ENCODE measurements at regions not wholly inside any gene's neighbourhood (a gene's known extent, or its start where the extent isn't known, plus 50 kb on each side); places are given as distances from the start of the nearest gene placed in this dataset.
"Not testable (repeated sequence)": the region's sequence is repeated elsewhere in the genome, so short reads cannot be mapped to it uniquely, and the experiment has no call there.

DNA sequence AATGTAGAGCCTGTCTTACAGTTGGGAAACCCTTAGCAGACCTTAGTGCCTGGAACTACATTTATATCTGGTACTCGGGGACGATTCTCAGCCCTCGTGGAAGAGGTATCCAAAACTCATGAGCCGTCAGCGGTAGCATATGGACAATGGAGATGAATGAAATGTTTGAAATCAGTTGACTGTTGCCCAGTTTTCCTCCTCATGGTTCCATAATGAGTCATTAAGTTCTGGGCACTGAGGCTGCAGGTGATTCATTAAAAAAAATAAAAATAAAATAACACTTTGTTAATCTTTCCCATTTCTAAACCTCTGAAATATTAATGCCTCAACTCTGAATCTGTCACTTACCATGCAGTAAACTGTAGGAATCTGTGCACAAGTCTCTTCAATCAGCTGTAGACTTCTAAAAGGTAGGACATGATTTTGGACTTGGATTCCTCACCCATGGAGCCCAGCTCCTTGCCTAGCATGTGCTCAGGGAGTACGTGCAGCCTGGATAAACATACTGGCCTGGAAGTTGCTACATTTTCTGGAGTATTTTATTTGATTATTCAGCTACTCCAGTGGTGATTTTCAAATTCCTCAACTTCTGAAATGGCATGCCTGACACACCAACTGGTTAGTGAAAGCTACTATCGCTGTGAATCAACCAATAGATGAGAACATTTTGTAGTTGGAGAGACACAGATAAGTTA is 979.2 kb downstream of the CNTNAP5 start:
- intact Hi-C loops (cut with micrococcal nuclease; ENCODE audit: unreplicated experiment) = no loop called here

DNA sequence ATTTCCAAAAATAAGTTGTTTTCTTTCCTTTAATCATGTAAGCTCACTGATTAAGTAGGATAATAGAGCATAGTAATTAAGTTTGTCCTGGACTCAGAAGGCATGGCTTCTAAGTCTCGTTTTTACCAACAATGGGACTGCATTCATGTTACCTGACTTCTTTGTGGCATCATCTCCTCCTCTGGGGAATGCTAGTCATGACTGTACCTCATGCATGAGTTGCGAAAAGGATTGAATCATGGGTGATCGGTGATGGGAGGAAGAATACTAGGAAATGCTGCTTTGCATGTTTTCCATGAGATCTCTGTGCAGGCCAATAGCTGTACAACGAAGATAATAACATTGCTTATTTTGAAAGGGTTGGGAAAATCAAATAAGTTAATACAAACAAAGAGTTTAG is 981.6 kb downstream of the CNTNAP5 start:
- H3K4me1 ChIP-seq (replicated peaks; ENCODE audit: insufficient read depth) = no peaks in the 10 kb centered on the region
- POLR2A ChIA-PET (ENCODE audit: unreplicated experiment) = no interaction called here
- BruUV-seq (replicated peaks) = no TSS peak
- H2AFZ ChIP-seq = no peak overlapping the region
- CTCF ChIA-PET = no interaction called here
- no peak overlapping the region for H3K4me3 ChIP-seq
- no peaks in the 10 kb centered on the region for H4K20me1 ChIP-seq (ENCODE audit: insufficient read depth)
- H3K9me3 ChIP-seq (ENCODE audit: insufficient read depth, low read depth) = no peaks in the 10 kb centered on the region
- no peaks in the 10 kb centered on the region for H3F3A ChIP-seq (ENCODE audit: insufficient read depth, low read depth)
- no peaks in the 10 kb centered on the region for H3K9me2 ChIP-seq (ENCODE audit: insufficient read depth)
- H3K27ac ChIP-seq = no peak overlapping the region
- H3K79me2 ChIP-seq (ENCODE audit: low read depth) = no peaks in the 10 kb centered on the region
- no peak for TF ChIP-seq EZH2 (IDR thresholded peaks at IDR 0.05; ENCODE audit: low read depth)
- TF ChIP-seq, protein P1, sequence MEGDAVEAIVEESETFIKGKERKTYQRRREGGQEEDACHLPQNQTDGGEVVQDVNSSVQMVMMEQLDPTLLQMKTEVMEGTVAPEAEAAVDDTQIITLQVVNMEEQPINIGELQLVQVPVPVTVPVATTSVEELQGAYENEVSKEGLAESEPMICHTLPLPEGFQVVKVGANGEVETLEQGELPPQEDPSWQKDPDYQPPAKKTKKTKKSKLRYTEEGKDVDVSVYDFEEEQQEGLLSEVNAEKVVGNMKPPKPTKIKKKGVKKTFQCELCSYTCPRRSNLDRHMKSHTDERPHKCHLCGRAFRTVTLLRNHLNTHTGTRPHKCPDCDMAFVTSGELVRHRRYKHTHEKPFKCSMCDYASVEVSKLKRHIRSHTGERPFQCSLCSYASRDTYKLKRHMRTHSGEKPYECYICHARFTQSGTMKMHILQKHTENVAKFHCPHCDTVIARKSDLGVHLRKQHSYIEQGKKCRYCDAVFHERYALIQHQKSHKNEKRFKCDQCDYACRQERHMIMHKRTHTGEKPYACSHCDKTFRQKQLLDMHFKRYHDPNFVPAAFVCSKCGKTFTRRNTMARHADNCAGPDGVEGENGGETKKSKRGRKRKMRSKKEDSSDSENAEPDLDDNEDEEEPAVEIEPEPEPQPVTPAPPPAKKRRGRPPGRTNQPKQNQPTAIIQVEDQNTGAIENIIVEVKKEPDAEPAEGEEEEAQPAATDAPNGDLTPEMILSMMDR (conservative IDR thresholded peaks at IDR 0.05) = no peak
- intact Hi-C loops (cut with micrococcal nuclease; ENCODE audit: unreplicated experiment) = no loop called here
- H3K27me3 ChIP-seq (ENCODE audit: insufficient read depth, low read depth) = no peaks in the 10 kb centered on the region
- H3K4me2 ChIP-seq = no peak overlapping the region
- H3K36me3 ChIP-seq (ENCODE audit: low read depth) = no peaks in the 10 kb centered on the region
- DNase-seq = no peak

More for the DNA sequence above, 979.2 kb downstream of the CNTNAP5 start:
- Histone ChIP-seq H3K27me3 (ENCODE audit: insufficient read depth, low read depth) (no peaks in the 10 kb centered on the region), H3K4me2 (no peak overlapping the region), H2AFZ (no peak overlapping the region), H3K36me3 (ENCODE audit: low read depth) (no peaks in the 10 kb centered on the region), H3K4me3 (no peak overlapping the region), H3F3A (ENCODE audit: insufficient read depth, low read depth) (no peaks in the 10 kb centered on the region), H3K79me2 (ENCODE audit: low read depth) (no peaks in the 10 kb centered on the region), H3K9me2 (ENCODE audit: insufficient read depth) (no peaks in the 10 kb centered on the region), H3K27ac (no peak overlapping the region), H3K4me1 (replicated peaks; ENCODE audit: insufficient read depth) (no peaks in the 10 kb centered on the region), H4K20me1 (ENCODE audit: insufficient read depth) (no peaks in the 10 kb centered on the region), H3K9me3 (ENCODE audit: insufficient read depth, low read depth) (no peaks in the 10 kb centered on the region)
- no TSS peak for BruUV-seq (replicated peaks)
- no peak for DNase-seq
- ChIA-PET CTCF (no interaction called here), POLR2A (ENCODE audit: unreplicated experiment) (no interaction called here)
- no peak for TF ChIP-seq EZH2 (IDR thresholded peaks at IDR 0.05; ENCODE audit: low read depth)
- TF ChIP-seq, protein P1 (conservative IDR thresholded peaks at IDR 0.05) = no peak

DNA sequence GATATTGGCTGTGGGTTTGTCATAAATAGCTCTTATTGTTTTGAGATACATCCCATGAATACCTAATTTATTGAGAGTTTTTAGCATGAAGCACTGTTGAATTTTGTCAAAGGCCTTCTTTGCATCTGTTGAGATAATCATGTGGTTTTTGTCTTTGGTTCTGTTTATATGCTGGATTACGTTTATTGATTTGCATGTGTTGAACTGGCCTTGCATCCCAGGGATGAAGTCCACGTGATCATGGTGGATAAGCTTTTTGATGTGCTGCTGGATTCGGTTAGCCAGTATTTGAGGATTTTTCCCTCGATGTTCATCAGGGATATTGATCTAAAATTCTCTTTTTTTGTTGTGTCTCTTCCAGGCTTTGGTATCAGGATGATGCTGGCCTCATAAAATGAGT is 1003.6 kb downstream of the CNTNAP5 start:
- H3K36me3 ChIP-seq (ENCODE audit: low read depth); H3K9me2 ChIP-seq (ENCODE audit: insufficient read depth); BruUV-seq (replicated peaks); H3F3A ChIP-seq (ENCODE audit: insufficient read depth, low read depth); H3K27ac ChIP-seq; H3K9me3 ChIP-seq (ENCODE audit: insufficient read depth, low read depth); H2AFZ ChIP-seq; CTCF ChIA-PET; H3K4me2 ChIP-seq; H3K4me3 ChIP-seq; intact Hi-C loops (cut with micrococcal nuclease; ENCODE audit: unreplicated experiment); H4K20me1 ChIP-seq (ENCODE audit: insufficient read depth); POLR2A ChIA-PET (ENCODE audit: unreplicated experiment); H3K4me1 ChIP-seq (replicated peaks; ENCODE audit: insufficient read depth); H3K27me3 ChIP-seq (ENCODE audit: insufficient read depth, low read depth); DNase-seq; H3K79me2 ChIP-seq (ENCODE audit: low read depth): not testable (repeated sequence)

DNA sequence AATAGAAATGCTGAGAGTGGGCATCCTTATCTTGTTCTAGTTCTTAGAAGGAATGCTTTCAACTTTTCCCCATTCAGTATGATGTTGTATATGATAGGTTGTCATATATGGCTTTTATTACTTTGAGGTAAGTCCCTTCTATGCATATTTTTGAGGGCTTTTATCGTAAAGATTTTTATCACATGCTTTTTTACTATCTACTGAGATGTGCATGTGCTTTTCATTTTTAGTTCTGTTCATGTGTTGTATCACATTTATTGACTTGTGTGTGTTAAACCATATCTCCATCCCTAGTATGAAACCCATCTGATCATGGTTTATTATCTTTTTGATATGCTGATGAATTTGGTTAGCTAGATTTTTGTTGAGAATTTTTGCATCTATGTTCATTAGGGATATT is 1008.8 kb downstream of the CNTNAP5 start:
- H3K4me3 ChIP-seq = no peak overlapping the region
- no peak overlapping the region for H2AFZ ChIP-seq
- no peaks in the 10 kb centered on the region for H3K27me3 ChIP-seq (ENCODE audit: insufficient read depth, low read depth)
- no peak overlapping the region for H3K4me2 ChIP-seq
- ChIA-PET CTCF (no interaction called here), POLR2A (ENCODE audit: unreplicated experiment) (no interaction called here)
- intact Hi-C loops (cut with micrococcal nuclease; ENCODE audit: unreplicated experiment) = no loop called here
- no peaks in the 10 kb centered on the region for H3K9me3 ChIP-seq (ENCODE audit: insufficient read depth, low read depth)
- H4K20me1 ChIP-seq (ENCODE audit: insufficient read depth) = no peaks in the 10 kb centered on the region
- H3K27ac ChIP-seq = no peak overlapping the region
- TF ChIP-seq EZH2 (IDR thresholded peaks at IDR 0.05; ENCODE audit: low read depth) = no peak
- TF ChIP-seq, protein P1 (conservative IDR thresholded peaks at IDR 0.05) = no peak
- H3K4me1 ChIP-seq (replicated peaks; ENCODE audit: insufficient read depth) = no peaks in the 10 kb centered on the region
- no peak for DNase-seq
- BruUV-seq (replicated peaks) = no TSS peak
- no peaks in the 10 kb centered on the region; the same call in 1 of the 2 replicates for H3K9me2 ChIP-seq (ENCODE audit: insufficient read depth)
- no peaks in the 10 kb centered on the region for H3K79me2 ChIP-seq (ENCODE audit: low read depth)
- H3F3A ChIP-seq (ENCODE audit: insufficient read depth, low read depth) = no peaks in the 10 kb centered on the region
- H3K36me3 ChIP-seq (ENCODE audit: low read depth) = no peaks in the 10 kb centered on the region

Measured in PC-9 (cell line).